HG02938 (cell line): ENCODE measurements at regions not wholly inside any gene's neighbourhood (a gene's known extent, or its start where the extent isn't known, plus 50 kb on each side); places are given as distances from the start of the nearest gene placed in this dataset.

ENCODE experiments used
- ATAC-seq: cut with Tn5 transposase; IDR thresholded peaks from one replicate; pipeline ENCODE4 v1.9.1; 2021; ENCODE audit warnings: mild to moderate bottlenecking, moderate library complexity; ENCODE audit not compliant: unreplicated experiment

DNA sequence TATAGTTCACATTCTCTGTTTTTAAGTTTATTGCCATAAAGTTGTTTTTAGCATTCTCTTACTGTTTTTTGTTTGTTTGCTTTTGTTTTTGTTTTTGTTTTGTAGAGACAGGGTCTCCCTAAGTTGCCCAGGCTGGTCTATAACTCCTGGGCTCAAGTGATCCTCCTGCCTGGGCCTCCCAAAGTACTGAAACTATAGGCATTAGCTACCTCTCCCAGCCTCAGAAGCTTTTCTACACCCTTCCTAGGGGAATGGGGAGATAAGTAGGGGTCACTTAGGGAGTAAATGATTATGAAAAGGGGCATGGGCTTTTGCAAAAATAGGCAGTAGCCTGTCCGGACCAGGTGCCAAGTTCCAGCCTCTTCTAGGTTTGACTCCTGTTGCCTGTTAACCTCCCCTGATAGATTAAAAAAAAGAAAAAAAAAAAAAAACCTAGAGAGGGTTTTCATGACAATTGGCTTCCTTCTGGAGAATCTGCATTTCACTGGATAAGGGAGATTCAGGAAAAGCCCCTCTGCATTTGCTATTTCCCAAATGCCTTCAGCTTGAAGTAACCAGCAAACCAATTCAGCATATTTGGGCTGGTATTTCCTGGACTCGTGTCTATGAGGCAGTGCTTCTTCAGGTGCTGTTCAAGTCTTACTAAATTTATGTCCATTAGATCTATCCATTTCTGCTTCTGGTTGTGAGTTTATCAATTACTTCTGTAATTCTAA is 216.8 kb downstream of the TM9SF2 start:
- no peak for ATAC-seq

DNA sequence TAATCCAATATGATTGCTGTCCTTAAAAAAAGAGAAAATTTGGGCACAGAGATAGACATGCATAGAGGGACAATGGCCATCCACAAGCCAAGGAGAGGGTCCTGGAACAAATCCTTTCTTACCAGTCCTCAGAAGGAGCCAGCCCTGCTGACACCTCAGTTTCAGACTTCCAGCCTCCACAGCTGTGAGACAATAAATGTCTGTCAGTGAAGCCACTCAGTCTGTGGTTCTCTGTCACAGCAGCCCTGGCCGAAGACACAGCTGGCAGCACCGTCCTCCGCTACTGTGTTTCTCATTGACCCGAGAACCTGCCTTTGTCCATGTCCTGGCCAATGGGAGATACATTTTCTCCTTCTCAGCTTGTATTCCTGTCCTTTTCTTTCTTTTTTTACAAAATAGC is 207.9 kb downstream of the TM9SF2 start:
- no peak for ATAC-seq

DNA sequence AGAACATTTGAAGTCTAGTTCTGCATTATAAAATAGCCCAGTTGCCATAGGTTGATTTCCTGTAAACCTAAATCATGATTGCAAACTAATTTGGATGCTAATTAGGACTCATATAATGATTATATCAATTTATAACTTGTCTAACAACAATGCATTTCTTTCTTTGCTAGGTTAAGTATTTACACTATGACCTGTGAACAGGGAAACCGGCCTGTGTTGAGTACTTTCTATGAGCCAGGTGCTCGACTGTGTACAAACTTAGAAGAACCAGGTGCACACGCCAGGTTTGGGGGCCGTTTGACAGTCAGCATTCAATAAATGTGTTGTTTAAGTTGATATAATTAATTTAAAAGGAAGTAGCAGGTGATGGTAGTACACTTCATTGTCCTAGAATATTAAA is 203.1 kb downstream of the TM9SF2 start:
- no peak for ATAC-seq

DNA sequence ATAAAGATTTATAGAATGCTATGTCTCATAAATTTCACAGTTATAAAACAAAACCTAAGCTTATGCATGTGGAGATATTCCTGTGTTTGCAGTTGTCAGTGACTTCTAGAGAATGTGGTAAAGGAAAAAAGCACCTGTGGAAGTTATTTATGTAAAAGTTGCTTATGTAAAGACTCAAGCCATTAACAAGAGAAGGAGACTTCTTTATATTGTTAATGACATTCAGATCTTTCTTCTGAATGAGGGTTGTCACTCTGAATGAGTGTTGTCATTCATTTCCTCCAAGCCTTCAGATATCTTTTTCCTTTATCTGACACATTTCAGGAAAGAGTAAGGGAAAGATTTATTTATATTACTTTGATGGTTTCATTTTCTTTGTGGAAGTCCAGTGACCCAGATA is 202.6 kb downstream of the TM9SF2 start:
- ATAC-seq = no peak

DNA sequence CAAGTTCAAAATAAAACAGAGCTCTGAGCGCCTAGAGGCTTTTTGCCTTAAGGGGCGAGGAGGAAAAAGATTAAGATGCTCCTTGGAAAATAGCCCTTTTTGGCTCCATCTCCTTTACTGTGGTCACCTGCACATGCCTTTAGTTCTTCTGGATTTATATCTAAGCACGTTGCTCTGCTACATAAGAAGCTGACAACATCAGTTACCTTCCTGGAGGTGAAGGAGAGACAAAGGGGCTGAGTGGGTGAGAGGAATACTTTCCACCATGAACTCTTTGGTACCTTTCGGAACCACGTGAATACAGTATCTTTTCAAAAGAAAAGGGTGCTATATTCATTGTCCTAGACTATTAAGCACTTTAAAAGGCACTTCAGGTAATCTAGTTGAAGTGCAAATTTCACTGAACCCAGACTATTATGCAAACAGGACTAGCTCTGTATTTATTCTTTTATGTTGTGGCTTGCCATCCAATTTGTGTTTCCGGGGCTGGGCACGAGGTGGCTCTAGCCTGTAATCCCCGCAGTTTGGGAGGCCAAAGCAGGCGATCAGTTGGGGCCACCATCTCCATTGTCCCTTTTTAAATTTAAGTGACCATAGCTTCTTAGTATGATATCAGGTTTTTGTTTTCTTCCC is 201.5 kb downstream of the TM9SF2 start:
- no peak for ATAC-seq

DNA sequence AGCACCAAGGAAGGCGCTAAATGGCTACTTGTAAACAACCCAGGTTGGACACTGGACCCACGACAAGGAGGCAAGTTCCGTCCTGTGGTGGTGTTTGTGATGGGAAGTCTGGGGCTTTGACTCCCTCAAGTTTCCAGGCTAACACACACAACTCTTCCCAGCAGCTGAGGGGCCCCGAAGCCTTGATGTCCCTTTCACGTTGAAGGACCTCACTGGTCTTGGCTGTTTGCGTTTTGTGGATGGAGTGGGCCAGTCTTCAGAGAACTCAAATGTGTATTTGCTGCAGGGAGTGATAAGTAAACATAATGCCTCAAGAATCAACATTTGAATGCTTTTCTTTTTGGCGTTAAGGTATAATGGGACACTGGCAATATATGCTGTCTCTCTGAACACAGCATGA is 199.2 kb downstream of the TM9SF2 start:
- ATAC-seq = no peak

DNA sequence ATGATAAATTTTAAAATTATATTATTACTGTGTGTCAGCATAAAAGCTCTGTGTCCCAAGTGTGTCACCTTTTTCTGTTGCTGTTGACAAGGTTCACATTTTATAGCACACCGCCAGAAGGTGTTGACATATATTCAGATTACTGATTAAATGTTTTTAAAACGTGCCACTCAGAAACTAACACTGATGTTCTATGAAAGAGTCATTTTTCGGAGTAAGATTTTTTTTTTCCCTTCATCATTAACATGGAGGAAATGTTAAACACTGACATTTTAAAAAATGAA is 197.5 kb downstream of the TM9SF2 start:
- ATAC-seq = no peak

DNA sequence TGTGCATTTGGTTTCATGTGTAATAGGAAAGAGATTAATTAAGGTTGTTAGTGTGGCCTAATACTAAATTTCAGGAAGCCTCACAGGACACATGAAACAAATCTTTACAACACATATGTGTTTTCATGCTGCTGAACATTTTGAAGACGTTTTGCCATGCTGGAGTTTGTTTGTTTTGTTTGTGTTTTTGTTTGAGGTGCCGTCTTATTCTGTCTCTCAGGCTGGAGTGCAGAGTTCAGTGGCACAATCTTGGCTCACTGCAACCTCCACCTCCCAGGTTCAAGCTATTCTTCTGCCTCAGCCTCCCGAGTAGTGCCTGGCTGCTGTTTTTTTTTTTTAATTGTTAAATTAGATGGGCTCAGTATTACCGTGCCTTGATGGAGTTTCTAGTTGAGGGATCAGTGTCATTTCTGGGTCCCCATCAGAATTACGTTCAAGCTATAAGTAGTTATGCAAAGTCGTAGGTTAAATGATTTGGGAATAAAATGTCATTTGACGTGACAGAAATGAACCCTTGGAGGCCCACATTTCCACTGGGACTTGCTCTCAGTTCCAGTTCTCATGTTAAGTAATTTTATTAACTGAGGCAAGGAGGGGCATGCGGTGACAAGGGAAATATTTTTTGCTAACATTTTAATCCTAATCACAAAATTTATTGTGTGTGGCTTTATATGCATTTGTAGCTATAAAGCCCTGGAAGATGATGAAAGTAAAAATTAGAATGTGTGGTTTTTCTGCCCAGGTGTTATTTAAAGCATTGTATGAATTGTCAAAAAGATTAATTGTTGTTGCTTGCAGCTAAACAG is 196.9 kb downstream of the TM9SF2 start:
- ATAC-seq = no peak

DNA sequence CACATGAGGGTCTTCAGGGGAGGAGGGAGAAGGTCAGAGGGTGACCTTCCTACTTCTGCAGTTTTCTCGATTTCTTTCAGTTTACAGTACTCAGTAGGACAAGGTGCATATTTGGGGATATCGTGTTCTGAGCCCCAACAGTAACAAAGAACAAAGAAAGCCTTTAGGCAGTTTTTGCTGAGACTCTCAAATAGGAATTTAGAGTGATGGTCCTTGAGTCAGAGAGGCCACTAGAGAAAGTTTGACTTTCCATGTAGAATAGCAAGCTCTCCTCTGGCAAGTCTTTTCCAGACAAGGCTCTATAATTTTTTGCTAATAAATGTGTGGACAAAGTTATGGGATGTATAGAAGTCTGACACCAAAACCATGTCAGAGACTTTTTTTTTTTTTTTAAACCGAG is 194.6 kb downstream of the TM9SF2 start:
- ATAC-seq = no peak

DNA sequence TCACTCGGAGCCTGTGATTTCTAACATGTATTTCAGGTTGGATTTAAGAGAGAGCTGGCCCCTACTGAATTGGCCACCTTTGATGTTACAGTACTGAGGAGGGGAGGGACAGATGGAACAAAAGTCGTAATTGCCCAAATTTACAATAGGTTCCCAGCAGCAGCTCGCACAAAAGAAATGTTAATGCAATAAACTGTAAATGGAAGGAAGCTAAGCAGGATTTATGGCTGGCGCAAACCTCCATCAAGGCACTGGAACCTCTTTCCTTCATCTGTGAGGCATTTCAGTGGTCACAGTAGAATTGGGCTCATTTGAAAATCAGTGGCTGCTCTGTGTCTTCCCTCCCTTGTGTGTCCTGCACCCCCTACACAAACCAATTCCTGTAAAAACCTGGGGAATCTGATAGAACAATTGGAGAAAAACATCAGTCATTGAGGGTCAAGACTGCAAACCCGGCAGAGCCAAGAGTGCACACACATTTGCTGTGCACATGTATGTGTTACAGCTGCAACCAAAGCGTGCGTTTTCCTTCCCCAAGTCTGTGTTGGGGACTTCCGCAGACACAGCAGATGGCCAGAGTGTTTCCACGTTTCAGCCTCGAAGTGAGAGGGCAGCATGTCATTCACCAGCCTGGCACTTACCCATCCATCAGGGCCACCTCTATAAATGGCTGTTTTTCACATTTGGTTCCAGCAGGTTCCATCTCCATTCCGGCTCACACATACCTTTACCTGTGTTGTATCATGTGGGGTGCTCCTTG is 192.8 kb downstream of the TM9SF2 start:
- ATAC-seq = no peak

DNA sequence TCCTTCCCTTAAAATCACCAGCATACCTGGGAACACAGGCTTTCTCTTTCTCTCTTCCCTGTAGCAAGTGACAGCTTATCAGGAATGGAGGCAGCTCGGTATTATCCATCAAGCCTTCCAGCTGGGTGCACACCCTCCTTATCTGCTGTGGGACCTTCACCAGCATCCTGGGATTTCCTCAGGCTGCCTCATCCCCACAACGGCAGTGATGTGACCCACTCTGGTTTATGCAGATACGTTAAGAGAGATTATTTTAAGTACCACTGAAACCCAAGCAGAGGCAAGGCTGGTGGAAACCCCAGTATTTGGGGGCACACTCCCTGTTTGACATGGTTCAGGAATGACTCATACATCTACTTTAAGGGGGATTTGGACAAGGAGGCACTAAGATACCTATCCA is 192.1 kb downstream of the TM9SF2 start:
- ATAC-seq = no peak

DNA sequence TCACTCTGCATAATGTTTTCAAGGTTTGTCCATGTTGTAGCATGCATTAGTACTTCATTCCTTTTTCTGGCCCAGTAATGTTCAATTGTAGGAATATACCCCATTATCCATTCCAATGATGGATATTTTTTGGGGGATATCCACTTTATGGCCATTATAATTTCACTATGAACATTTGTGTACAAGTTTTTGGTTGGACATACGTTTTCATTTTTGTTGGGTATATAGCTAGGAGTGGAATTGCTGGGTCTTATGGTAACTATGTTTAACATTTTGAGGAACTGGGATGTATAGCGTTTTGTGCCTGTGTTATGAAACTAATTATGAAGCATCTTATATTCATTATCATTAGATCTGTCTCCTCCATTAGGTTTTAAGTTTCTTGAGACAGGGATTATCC is 191.6 kb downstream of the TM9SF2 start:
- ATAC-seq = no peak

DNA sequence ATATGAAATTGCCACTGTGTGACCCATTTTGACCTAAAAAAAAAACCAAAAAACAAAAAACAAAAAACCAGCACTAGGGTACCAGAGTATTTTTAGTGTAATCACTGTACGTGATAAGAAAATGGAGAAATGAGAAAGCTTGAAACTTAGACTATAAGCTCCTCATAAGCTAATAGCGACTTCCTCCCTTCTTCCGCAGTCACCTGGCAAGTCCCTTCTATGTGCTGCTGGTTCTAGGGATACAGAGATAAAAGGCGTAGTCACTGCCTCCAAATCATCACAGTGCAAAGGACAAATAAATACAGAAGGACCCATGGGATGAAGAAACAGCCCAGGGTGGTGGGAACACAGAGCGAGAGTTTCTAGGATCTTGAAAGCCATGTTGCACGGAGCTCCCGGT is 190.3 kb downstream of the TM9SF2 start:
- ATAC-seq = no peak

DNA sequence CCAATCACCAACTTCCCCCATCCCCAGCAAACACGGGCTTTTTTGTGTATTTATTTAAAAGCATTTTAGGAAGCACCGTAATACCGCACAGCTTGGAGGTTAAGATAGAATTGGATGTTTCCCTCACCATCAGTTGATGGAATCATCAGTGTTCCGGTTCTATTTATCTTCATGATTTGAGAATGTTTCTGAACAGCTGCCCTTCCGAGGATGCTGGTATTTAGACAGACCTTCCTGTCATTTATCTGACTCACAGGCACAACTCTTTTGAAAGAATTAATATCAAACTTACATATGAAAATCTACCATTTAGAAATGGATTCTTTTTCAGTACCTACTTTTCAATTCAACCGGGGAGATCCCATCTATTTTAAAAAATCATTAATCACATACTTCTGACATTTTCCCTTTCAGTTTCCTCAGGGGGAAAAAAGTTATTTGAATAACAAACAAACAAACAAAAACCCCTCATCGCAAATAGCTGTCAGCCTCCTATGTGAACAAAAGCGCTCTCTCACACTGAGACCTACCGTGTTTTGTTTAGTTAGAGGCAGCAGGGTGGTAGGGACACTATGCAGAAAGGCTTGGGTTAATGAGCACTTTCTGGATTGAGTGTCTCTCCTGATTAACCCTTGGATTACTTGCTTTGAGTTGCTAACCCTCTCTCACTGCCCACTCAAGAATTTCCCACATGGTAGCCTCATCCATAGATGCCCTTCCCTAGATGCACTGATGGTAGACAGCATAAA is 189.3 kb downstream of the TM9SF2 start:
- ATAC-seq = no peak

DNA sequence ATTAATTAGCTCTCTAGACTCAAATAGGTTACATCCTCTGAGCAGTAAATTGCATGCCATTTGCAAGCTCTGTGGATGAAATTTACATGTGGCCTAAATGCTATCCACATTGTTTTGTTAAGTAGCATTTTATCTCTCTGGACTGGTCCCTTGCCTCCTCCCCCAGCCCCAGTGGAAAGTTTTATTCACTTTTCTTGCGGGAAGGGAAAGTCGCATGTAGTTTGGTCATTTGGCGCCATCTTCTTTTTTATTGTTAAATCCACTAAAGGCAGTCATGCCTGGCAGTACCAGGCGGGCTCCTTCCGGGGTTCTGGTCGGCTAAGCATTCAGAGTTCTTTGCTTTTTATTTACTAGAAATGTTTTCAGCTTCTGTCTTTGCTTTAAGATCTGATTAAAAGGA is 188.7 kb downstream of the TM9SF2 start:
- ATAC-seq = no peak

DNA sequence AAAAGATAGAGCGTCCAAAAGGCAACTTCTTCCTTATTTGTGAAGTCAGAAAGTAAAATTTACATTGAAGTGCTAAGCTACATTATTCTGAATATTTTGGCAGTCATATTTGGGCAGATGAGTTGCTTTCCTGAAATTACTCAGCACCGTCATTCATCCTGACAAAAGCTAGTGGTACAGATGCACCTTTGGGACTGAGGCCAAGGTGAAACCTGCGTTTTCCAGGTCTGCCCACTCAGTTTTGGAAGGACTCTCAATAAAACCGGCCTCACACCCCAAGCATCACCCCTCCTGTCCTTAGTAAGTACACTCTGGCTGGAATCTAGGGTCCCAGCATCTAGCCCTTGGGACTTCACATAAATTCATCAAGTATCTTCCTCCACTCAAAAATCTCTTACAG is 187.5 kb downstream of the TM9SF2 start:
- ATAC-seq = no peak

DNA sequence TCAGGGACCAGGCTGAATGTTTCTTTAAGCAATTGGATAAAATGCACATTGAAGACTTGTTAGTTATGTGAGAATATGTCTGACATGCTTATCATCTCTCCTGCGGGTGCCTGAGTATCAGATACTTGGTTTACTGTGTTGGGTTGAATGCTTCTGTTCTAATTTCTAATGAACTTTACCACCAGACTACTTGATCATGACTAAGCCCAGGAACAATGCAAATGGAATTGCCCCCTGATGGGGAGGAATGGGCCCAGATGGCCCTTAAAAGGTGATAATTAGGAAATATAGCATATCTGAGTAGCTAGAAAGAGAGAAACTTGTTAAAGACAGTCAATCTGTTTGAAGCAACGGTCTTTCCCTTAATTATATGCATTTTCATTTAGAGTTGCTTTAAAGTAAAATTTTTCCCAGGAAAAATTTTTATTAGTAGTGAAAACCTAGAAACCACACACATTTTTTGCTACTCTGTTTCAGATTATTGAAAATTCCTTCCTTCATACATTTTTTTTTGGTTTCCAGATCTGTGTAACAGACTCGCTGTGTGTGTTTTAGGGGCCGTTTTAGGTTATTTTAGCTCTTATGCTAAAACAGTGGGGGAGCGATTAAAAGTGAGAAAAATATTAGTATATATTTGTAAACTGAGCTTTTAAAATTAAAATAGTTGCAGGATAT is 186.6 kb downstream of the TM9SF2 start:
- no peak for ATAC-seq

DNA sequence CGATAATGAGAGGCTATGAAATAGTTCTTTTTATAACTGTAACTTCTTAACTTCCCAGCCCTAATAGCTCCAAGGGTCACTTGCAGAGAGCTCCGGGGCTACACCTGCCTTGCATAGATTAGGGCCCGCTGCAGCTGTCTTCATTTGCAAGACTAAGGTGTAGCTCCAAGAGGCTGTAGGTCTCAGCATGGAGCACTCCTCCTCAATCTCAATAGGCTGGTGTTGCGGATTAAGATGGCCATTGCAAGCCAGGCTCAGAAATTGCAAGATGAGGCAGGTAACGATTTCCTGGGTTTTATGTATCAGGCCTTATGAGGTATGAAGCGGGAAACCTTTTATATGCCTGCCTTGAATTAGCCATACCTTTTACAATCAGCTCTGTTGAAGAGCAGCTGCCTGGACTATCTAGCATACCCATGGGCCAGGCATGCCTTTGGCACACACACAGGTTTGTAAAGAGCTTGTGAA is 185.7 kb downstream of the TM9SF2 start:
- no peak for ATAC-seq

DNA sequence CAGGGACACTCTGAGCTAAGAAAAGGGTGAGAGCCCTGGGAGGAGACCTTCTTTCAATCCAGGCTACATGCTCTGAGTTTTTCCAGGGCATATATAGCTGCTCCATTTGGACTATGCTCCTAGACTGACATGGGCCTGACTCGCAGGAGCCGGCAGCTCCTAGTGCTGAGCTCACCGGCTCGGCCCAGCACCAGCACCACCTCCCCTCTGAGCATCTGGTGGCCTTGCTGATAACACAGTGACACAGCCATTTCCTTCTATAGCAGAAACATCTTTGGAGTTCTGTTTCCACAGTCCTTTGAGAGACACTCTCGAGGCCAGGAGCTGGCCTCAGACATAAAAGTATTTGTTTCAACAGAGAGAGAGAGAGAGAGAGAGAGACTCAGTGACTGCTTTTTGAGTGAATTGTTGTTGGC is 184.9 kb downstream of the TM9SF2 start:
- no peak for ATAC-seq

DNA sequence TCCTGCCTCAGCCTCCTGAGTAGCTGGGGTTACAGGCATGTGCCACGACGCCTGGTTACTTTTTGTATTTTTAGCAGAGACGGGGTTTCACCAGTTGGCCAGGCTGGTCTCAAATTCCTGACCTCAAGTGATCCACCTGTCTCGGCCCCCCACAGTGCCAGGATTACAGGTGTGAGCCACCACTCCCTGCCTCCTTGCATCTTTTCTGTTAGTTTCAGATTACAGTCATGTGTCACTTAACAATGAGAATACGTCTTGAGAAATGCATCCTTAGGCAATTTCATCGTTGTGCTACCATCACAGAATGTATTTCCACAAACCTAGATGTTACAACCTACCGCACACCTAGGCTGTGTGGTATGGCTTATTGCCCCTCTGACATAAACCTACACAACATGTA is 180.4 kb downstream of the TM9SF2 start:
- no peak for ATAC-seq
